CD4-positive, alpha-beta T cell (primary cell): ENCODE measurements at regions not wholly inside any gene's neighbourhood (a gene's known extent, or its start where the extent isn't known, plus 50 kb on each side); places are given as distances from the start of the nearest gene placed in this dataset.
"Not testable (repeated sequence)": the region's sequence is repeated elsewhere in the genome, so short reads cannot be mapped to it uniquely, and the experiment has no call there.

Source experiments
- ATAC-seq: fragments of 200-7000 bp; cut with Tn5 transposase; one replicate; pipeline ENCODE4 v1.10.0; 2022; ENCODE audit warnings: mild to moderate bottlenecking; ENCODE audit not compliant: poor library complexity
- CTCF ChIA-PET: fragments of 350-600 bp; sonication (Branson Sonifier 250); formaldehyde crosslinking; loops from one replicate; lab custom pipeline; 2021; ENCODE audit warnings: antibody characterized with exemption, inconsistent platforms; lab: Charles Lee
- POLR2A ChIA-PET: fragments of 350-600 bp; sonication (Branson Sonifier 250); formaldehyde crosslinking; loops from one replicate; lab custom pipeline; 2021; ENCODE audit warnings: antibody characterized with exemption, inconsistent platforms; lab: Charles Lee
- DNase-seq, 14 experiments: peaks; one replicate each; pipeline ENCODE4 v3.0.0-alpha.2; 2013 to 2020; ENCODE audit warnings: mixed read lengths in 2 of 14
- H3K27ac ChIP-seq, 2 donors: one replicate each; pipeline versions ENCODE4 v1.5.1 to v1.7.0; 2013; ENCODE audit warnings: low read length in 2 of 2, low read depth in 1 of 2, mild to moderate bottlenecking in 1 of 2
- H3K27me3 ChIP-seq, 2 experiments: 1 replicate in 1 of 2; 2 replicates in 1 of 2; pipeline versions ENCODE4 v1.6.1 to v1.7.0; 2013; ENCODE audit warnings: low read length in 2 of 2, control low read depth in 1 of 2, mild to moderate bottlenecking in 1 of 2, moderate library complexity in 1 of 2; ENCODE audit not compliant: insufficient read depth in 2 of 2, control insufficient read depth in 1 of 2
- H3K36me3 ChIP-seq: one replicate; pipeline ENCODE4 v1.6.1; 2013; ENCODE audit warnings: low read length, control low read depth; ENCODE audit not compliant: insufficient read depth
- H3K4me1 ChIP-seq: one replicate; pipeline ENCODE4 v1.6.1; 2013; ENCODE audit warnings: low read length, control low read depth; ENCODE audit not compliant: insufficient read depth
- H3K4me3 ChIP-seq: one replicate; pipeline ENCODE4 v1.5.1; 2013; ENCODE audit warnings: mild to moderate bottlenecking, low read length, moderate library complexity
- H3K9me3 ChIP-seq, 2 experiments: 1 replicate in 1 of 2; 2 replicates in 1 of 2; pipeline versions ENCODE4 v1.6.1 to v1.7.0; 2013; ENCODE audit warnings: low read length in 2 of 2, mild to moderate bottlenecking in 2 of 2, control low read depth in 1 of 2, moderate library complexity in 1 of 2; ENCODE audit not compliant: control insufficient read depth in 1 of 2, insufficient read depth in 1 of 2
- H3K27ac Mint-ChIP-seq: one replicate; pipeline ENCODE4 v1.8.0; 2020; ENCODE audit warnings: mixed read lengths
- H3K27me3 Mint-ChIP-seq: one replicate; pipeline ENCODE4 v1.8.0; 2021; ENCODE audit warnings: mixed read lengths
- H3K36me3 Mint-ChIP-seq: one replicate; pipeline ENCODE4 v1.8.0; 2021; ENCODE audit warnings: low read depth, mixed read lengths
- H3K4me1 Mint-ChIP-seq: one replicate; pipeline ENCODE4 v1.8.0; 2021; ENCODE audit warnings: low read depth, mixed read lengths
- H3K4me3 Mint-ChIP-seq: one replicate; pipeline ENCODE4 v1.8.0; 2020; ENCODE audit warnings: mild to moderate bottlenecking, mixed read lengths
- H3K9me3 Mint-ChIP-seq: one replicate; pipeline ENCODE4 v1.8.0; 2020; ENCODE audit warnings: mixed read lengths
- intact Hi-C, 2 experiments: fragments of 100-400 bp; cut with DNase I in 1 of 2; cut with micrococcal nuclease in 1 of 2; formaldehyde crosslinking; loops; one replicate each; pipeline versions ENCODE4 v1.15.1 to v1.9.0; 2023 to 2025; cut with DNase I, micrococcal nuclease
- TF ChIP-seq, protein P1 (sequence below): fragments of 200-600 bp; IDR thresholded peaks from one replicate; pipeline ENCODE4 v1.8.0; 2022; ENCODE audit warnings: antibody characterized with exemption, mild to moderate bottlenecking

DNA sequence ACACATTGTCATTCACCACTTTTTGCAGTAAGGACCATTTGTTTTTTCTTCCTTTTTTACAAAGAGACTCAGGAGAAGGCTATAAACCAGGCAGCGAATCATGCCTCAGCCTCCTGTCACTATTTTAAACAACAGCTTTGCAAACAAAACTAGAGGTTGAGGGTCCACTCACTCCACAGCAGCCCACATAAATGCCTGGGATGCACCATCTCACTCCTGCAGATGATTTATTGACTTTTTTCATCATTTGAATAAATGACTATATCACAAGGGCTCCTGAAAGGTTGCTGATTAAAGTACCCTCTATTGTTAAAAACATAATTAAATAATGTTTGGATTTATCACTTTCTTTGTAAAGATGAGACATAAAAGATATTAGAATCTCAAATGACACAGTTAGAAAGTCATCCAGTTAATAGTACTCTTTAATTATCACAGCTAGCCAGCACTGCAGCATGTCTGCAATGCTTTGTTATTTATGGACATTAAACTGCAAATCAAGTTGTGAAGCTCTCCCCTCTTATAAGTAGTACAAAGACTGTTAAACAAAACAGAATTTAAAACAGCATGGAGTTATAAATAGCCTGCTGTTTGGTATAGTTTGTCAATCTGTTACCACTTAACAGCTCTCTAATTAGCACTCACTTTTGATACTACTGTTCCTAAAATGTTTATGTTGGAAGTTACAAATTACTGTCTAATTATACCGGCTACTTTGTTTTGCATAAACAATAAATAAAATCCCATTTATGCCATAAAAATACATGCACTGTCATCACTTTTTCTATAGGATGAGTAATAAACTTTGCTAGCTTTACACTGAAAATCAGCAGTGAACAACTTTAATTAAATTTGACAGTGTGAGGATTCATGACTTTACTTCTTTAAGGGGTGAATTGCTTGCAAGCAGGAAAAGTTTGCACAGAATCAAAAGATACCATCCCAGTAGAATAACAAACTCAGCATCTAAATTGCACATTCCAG lies 853.2 kb downstream of the UQCRFS1 start:
- no peak overlapping the region for H3K4me3 Mint-ChIP-seq
- H3K4me1 Mint-ChIP-seq, result no peaks in the 10 kb centered on the region
- no peak overlapping the region for H3K27ac Mint-ChIP-seq
- no peak for DNase-seq
- H3K27me3 ChIP-seq, result no peaks in the 10 kb centered on the region
- no peaks in the 10 kb centered on the region for H3K27me3 Mint-ChIP-seq
- POLR2A ChIA-PET, result no interaction called here
- H3K27ac ChIP-seq, result no peak overlapping the region
- H3K4me1 ChIP-seq, result no peaks in the 10 kb centered on the region
- TF ChIP-seq, protein P1, sequence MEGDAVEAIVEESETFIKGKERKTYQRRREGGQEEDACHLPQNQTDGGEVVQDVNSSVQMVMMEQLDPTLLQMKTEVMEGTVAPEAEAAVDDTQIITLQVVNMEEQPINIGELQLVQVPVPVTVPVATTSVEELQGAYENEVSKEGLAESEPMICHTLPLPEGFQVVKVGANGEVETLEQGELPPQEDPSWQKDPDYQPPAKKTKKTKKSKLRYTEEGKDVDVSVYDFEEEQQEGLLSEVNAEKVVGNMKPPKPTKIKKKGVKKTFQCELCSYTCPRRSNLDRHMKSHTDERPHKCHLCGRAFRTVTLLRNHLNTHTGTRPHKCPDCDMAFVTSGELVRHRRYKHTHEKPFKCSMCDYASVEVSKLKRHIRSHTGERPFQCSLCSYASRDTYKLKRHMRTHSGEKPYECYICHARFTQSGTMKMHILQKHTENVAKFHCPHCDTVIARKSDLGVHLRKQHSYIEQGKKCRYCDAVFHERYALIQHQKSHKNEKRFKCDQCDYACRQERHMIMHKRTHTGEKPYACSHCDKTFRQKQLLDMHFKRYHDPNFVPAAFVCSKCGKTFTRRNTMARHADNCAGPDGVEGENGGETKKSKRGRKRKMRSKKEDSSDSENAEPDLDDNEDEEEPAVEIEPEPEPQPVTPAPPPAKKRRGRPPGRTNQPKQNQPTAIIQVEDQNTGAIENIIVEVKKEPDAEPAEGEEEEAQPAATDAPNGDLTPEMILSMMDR, result no peak
- H3K4me3 ChIP-seq, result no peak overlapping the region
- intact Hi-C loops, result no loop called here
- H3K36me3 Mint-ChIP-seq, result no peaks in the 10 kb centered on the region
- CTCF ChIA-PET, result no interaction called here
- H3K36me3 ChIP-seq, result no peaks in the 10 kb centered on the region
- H3K9me3 Mint-ChIP-seq, result peaks cover 5% of the 10 kb centered on the region
- ATAC-seq, result no peak
- H3K9me3 ChIP-seq, result peaks cover 0 to 7% of the 10 kb centered on the region in 2 experiments

DNA sequence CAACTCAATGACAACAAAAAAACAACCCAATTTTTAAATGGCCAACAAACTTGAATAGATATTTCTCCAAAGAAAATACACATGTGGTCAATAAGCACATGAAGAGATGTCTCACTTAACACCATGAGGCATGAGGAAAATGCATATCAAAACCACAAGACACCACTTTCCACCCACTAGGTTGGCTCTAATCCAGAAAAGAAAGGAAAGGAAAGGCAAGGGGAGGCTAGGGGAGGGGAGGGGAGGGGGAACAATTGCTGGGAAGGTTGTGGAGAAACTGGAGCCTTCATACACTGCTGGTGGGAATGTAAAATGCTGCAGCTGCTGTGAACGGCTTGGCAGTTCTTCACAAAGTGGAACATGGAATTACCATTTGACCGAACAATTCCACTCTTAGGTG lies 854.3 kb downstream of the UQCRFS1 start:
- Histone ChIP-seq H3K36me3 (no peaks in the 10 kb centered on the region), H3K9me3 (peaks cover 0 to 7% of the 10 kb centered on the region in 2 experiments), H3K27me3 (no peaks in the 10 kb centered on the region), H3K27ac (no peak overlapping the region), H3K4me3 (no peak overlapping the region), H3K4me1 (no peaks in the 10 kb centered on the region)
- ChIA-PET CTCF (no interaction called here), POLR2A (no interaction called here)
- Mint-ChIP-seq H3K4me1 (no peaks in the 10 kb centered on the region), H3K27me3 (no peaks in the 10 kb centered on the region), H3K36me3 (no peaks in the 10 kb centered on the region), H3K9me3 (peaks cover 9% of the 10 kb centered on the region), H3K27ac (no peak overlapping the region), H3K4me3 (no peak overlapping the region)
- TF ChIP-seq, protein P1, result no peak
- intact Hi-C loops, result no loop called here
- ATAC-seq (no peak), DNase-seq (no peak)

DNA sequence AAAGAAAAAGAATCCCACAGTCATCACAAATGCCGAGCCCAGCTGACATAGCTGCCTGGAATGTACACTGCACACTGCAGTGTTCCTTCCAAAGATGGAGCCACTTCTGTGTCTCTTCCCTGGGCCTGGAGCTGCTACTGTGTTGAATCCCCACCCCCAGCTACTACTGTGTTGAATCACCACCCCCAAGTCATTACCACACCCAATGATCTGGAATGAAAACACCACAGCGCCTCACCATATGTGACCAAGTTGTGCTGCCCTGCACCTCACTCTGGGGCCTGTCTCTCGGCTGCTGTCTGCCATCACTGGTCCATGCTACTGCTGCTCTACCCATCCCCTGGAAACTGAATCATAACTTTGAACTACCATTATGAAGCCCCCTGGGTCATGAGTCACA lies 861.2 kb downstream of the UQCRFS1 start:
- CTCF ChIA-PET, result no interaction called here

DNA sequence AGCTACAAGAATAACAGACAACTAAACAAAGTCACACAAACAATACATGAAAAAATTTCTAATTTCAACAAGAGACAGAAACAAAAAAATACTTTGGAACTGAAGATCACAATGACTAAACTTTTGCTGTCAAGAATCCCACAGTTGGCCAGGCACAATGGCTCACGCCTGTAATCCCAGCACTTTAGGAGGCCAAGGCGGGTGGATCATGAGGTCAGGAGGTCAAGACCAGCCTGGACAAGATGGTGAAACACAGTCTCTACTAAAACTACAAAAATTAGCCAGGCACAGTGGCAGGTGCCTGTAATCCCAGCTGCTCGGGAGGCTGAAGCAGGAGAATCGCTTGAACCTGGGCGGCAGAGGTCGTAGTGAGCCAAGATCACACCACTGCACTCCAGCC lies 861.6 kb downstream of the UQCRFS1 start:
- H3K36me3 ChIP-seq, H3K4me1 ChIP-seq, H3K36me3 Mint-ChIP-seq, H3K27me3 Mint-ChIP-seq, POLR2A ChIA-PET, H3K4me1 Mint-ChIP-seq, DNase-seq, ATAC-seq, H3K27me3 ChIP-seq, intact Hi-C loops, H3K4me3 Mint-ChIP-seq, H3K4me3 ChIP-seq, H3K27ac ChIP-seq, CTCF ChIA-PET, H3K27ac Mint-ChIP-seq: not testable (repeated sequence)
- peaks cover 11 to 22% of the 10 kb centered on the region in 2 experiments for H3K9me3 ChIP-seq
- H3K9me3 Mint-ChIP-seq, result peaks cover 16% of the 10 kb centered on the region

More for the DNA sequence above, 861.2 kb downstream of the UQCRFS1 start:
- no peaks in the 10 kb centered on the region for H3K4me1 Mint-ChIP-seq
- H3K36me3 Mint-ChIP-seq, result no peaks in the 10 kb centered on the region
- no peak overlapping the region for H3K27ac ChIP-seq
- ATAC-seq (no peak), DNase-seq (no peak)
- no peaks in the 10 kb centered on the region for H3K36me3 ChIP-seq
- peaks cover 11 to 23% of the 10 kb centered on the region in 2 experiments for H3K9me3 ChIP-seq
- H3K9me3 Mint-ChIP-seq, result peaks cover 16% of the 10 kb centered on the region
- POLR2A ChIA-PET, result no interaction called here
- H3K27ac Mint-ChIP-seq, result no peak overlapping the region
- intact Hi-C loops, result no loop called here
- no peaks in the 10 kb centered on the region for H3K27me3 Mint-ChIP-seq
- no peak overlapping the region for H3K4me3 ChIP-seq
- no peaks in the 10 kb centered on the region for H3K4me1 ChIP-seq
- no peaks in the 10 kb centered on the region for H3K27me3 ChIP-seq
- TF ChIP-seq, protein P1, result no peak
- no peak overlapping the region for H3K4me3 Mint-ChIP-seq
